ENCODE measurements at regions not wholly inside any gene's neighbourhood (a gene's known extent, or its start where the extent isn't known, plus 50 kb on each side); places are given as distances from the start of the nearest gene placed in this dataset.

GRCh38 chr4:59243038-59243437, 1957.1 kb upstream of the ADGRL3 start:
- TF ChIP-seq CTCF (conservative IDR thresholded peaks at IDR 0.05; ENCODE audit: low read depth, low read length) (no peak), EZH2 (IDR thresholded peaks at IDR 0.05; ENCODE audit: borderline replicate concordance, low read depth, low read length, poor library complexity, severe bottlenecking) (no peak)
